ACHN (cell line): ENCODE measurements at regions not wholly inside any gene's neighbourhood (a gene's known extent, or its start where the extent isn't known, plus 50 kb on each side); places are given as distances from the start of the nearest gene placed in this dataset.

Source experiments
- DNase-seq: peaks from one replicate; pipeline ENCODE4 v3.0.0-alpha.2; 2015
- in situ Hi-C: cut with HindIII; loops from 2 replicates; pipeline ENCODE4 v1.10.0; 2017; ENCODE audit warnings: low sequenced_read_pairs, low pct_ligation_motif_present, low pct_unique_long_range_greater_than_20kb

DNA sequence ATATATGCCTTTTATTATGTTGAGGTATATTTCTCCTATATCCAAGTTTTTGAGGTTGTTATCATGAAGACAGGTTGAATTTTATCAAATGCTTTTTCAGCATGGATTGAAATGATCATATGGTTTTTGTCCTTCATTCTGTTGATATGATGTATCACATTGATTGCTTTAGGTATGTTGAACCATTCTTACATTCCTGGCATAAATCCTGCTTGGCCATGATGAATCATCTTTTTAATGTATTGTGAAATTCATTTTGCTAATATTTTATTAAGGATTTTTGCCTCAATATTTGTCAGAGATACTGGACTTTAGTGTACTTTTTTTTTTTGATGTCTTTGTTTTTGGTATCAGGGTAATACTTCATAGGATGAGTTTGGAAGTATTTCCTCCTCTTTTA, 283.8 kb upstream of the C11orf87 start:
- in situ Hi-C loops, result no loop called here

DNA sequence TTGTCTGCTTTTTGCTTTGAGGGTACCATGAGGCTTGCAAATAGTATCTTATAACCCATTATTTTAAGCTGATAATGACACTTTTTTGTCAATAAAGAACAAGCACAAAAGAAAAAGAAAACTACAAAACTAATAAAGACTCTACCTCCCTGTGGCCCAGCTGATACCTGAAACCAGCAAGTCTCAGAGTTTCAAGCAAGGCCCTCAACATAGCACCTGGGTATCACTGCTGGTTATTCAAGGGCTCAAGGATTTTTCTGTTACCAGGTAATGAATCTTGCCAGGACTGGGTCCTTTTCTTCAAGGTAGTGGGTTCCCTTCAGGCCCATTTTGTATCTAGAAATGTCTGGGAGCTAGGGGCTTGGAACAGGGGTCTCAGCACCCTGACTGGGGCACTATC, 281.6 kb upstream of the C11orf87 start:
- no peak for DNase-seq
- in situ Hi-C loops, result no loop called here

More for the DNA sequence above, 283.8 kb upstream of the C11orf87 start:
- DNase-seq, result no peak

DNA sequence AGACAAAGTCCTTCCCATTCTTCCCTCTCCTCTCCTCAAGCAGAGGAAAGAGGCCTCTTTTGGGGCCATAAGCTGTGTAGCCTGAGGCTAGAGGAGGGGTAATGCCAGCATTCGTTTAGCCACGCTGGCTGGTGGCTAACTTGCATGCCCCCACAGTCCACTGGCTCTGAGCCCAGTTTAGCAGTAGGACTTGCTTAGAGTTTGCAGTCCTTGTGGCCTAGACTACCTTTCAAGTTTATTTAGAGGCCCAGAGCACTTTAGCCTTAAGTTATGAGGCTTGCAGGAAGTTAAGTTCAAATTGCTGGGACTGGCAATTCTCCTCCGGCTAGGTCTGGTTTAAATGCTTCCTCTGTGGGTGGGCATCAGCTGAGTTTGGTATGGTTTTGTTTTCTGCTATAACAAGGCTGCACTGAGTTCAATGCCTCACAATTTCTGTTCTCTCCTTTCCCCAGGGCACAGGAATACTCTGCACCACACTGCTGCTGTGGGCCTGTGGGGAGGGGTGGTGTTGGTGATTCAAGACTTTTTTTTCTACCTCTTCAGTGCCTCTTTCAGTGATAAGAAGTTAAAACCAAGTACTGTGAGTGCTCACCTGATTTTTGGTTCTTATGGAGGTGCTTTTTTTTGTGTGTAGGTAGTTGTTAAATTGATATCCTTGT, 281.0 kb upstream of the C11orf87 start:
- no peak for DNase-seq
- in situ Hi-C loops, result no loop called here

DNA sequence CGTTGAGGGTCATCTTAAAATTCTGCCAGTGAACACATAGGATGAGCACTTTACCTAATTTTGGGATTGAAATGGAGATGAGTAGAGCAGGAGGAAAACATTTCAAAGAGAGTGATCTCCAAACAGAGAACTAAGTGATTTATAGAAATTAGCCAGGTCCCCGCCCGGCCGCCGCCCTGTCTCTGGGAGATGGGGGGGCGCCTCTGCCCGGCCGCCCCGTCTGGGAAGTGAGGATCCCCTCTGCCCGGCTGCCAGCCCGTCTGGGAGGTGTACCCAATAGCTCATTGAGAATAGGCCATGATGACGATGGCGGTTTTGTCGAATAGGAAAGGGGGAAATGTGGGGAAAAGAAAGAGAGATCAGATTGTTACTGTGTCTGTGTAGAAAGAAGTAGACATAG, 276.7 kb upstream of the C11orf87 start:
- no peak for DNase-seq

DNA sequence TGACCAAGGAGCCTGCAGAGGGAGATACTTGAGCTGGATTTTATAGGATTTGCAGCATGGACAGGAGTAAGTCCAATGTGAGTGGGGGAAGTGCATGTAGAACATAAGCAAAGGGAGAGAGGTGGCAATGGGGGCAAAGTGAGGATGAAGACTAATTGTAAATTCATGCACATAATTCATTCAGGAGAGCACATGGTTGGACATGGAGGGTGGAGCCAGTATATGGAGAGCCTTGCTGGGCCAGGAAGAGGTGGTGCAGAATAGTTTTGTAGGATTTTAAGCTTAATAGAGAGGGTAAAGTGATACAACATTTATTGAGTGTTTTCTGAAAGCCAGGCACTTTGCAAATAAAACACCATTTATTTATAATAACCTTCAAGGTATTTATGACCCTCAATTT, 274.3 kb upstream of the C11orf87 start:
- no peak for DNase-seq
- in situ Hi-C loops, result no loop called here

More for the DNA sequence above, 276.7 kb upstream of the C11orf87 start:
- in situ Hi-C loops, result no loop called here

DNA sequence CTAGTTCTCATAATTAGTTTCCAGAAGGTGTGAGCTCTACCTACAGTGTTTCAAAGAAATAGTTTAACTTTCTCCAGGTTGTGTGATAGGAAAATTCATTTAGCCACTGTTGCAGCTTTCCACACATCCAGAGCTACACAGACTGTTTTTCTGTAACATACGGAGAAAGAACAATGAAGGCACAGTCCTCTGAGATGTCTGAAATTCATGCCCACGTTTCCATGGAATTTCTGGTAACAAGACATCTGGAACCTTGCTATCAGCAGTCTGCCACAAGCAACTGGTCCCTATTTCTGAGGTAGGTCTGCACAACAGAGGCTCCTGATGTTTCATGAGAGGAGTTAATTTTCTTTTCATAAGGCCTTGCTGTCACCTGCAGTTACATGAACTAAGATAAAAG, 273.3 kb upstream of the C11orf87 start:
- in situ Hi-C loops, result no loop called here
- no peak for DNase-seq

DNA sequence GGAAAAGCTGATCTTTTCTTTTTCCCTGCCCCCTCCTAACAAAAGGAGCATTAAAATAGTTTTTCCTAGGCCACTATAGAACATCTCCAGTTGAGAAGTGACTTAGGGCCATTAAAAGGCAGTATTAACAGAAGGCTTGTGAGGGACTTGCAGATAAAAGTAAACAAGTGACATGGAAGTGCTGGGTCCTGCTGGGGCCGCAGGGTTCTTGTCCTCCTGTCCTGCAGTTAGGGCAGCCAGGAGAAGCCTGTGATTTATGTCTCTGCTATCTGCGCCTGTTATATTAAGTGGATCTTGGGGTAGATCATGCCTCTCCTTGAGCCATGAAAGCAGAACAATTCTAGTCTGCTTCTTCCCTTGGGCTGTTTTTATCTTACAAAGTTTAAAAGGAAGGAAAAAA, 271.4 kb upstream of the C11orf87 start:
- no peak for DNase-seq
- in situ Hi-C loops, result no loop called here

DNA sequence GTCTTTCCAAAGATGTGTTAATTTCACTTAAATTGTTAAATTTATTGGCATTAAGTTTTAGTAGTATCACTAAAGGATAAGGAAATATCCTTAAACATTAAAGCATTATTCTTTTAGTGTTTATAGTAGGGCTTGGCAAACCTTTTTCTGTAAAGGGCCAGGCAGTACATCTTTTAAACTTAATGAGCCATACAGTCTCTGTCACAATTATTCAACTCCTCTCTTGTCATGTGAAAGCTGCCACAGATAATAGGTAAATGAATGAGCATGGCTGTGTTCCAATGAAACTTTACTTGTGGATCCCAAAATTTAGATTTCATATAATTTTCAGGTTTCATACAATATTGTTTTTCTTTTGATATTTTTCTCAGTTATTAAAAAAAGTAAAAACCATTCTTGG, 268.2 kb upstream of the C11orf87 start:
- no peak for DNase-seq
- in situ Hi-C loops, result no loop called here

DNA sequence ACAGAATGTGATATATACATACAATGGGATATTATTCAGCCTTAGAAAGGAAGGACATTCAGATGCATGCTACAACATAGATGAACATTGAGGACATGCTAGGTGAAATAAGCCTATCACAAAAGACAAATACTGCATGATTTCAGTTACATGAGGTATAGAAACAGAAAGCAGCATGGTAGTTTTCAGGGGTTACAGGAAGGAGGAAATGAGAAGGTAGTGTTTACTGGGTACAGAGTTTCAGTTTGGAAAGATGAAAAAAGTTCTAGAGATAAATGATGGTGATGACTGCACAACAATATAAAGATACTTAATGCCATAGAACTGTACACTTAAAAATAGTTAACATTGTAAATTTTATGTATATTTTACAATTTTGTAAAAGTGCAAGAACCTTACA, 266.7 kb upstream of the C11orf87 start:
- no peak for DNase-seq
- in situ Hi-C loops, result no loop called here

DNA sequence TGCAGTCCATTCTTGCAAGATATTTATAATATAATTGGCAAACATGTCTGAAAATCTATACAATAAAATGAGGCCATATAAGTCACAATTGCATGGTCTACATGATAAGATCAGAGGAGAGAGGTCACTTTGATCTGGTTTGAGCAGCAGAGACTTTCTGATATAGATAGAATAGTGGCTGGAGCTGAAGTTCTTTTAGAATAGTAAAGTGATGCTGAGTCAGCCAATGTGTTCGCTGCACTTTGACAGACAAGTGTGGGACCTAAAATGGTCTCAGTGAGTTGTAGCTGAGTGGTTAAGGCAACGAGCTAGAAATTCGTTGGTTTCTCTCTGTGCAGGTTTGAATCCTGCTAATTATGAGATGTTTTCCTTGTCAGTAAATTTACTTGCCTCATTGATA, 257.0 kb upstream of the C11orf87 start:
- DNase-seq, result no peak
- in situ Hi-C loops, result no loop called here

DNA sequence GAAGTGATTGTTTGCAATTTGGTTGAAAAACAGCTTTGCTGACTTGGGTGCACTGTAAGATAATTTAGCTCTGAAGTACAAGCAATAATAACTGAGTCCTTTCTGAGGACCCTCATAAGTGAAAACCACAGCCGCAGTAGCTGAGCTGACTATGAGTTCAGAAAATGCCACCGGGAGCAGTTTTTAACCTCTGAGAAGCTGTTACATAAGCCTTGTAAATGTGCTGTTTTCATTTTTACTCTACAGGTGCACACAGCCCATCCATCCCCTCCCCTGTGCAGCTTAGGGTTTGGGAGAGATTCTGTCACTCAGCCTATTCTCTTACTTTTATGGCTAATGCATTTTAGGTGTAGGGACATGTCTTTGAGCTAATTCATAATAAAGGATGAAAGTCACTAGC, 255.5 kb upstream of the C11orf87 start:
- no peak for DNase-seq
- in situ Hi-C loops, result no loop called here

DNA sequence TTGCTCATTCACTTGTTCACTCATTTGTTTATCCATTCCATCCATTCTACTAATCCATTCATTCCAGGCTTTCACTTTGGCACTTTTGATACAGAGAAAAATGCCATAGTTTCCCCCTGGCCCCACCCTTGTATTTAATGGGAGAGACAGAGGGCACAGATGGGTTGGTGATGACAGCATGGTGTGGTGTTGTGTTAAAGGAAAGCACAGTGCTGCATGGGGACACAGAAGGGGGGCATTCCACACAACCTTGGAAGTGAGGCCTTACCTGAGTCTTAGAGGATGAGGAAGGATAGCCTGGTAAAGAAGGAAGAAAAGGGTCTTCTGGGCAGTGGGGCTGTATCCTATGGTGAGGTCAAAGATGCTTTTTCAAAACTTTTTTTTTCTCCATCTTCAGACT, 248.5 kb upstream of the C11orf87 start:
- DNase-seq, result no peak
- in situ Hi-C loops, result no loop called here

DNA sequence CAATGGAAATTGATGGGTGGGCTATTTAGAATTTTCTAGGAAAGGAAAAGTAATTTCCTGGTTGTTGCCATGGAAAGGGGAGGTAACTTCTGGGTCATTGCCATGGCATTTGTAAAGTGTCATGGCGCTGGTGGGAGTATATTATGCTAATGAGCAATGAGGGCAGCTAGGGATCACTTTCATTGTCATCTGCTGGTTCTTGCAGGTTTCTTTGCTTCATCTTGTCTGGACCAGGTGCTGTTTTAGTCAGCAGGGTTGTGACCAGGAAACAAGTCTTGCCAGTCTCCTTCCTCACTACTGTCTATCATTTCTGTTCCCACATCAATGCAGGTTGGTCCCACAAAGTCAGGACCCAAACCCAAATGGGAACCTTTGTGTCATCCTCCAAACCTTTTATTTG, 237.6 kb upstream of the C11orf87 start:
- DNase-seq, result no peak
- in situ Hi-C loops, result no loop called here

DNA sequence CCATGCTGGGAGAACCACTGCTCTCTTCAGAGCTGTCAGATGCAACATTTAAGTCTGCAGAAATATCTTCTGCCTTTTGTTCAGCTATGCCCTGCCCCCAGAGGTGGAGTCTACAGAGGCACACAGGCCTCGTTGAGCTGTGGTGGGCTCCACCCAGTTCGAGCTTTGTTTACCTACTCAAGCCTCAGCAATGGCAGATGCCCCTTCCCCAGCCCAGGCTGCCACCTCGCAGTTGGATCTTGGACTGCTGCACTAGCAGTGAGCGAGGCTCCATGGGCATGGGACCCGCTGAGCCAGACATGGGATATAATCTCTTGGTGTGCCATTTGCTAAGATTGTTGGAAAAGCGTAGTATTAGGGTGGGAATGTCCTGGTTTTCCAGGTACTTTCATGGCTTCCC, 229.1 kb upstream of the C11orf87 start:
- in situ Hi-C loops, result no loop called here
- no peak for DNase-seq

DNA sequence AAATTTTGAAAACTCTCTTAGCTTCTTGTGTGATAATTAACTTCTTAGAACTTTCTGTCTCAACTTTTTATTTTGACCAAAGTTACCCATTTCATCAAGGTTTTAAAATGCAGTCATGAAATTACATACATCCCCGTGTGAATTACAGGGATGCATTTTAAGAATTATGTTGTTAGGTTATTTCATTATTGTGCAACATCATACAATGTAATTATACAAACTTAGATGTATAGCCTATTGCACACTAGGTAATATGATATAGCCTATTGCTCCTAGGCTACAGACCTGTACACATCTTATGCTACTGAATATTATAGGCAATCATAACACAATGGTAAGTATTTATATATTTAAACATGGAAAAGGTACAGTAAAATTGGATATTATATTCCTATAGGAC, 228.1 kb upstream of the C11orf87 start:
- DNase-seq, result no peak
- in situ Hi-C loops, result no loop called here

DNA sequence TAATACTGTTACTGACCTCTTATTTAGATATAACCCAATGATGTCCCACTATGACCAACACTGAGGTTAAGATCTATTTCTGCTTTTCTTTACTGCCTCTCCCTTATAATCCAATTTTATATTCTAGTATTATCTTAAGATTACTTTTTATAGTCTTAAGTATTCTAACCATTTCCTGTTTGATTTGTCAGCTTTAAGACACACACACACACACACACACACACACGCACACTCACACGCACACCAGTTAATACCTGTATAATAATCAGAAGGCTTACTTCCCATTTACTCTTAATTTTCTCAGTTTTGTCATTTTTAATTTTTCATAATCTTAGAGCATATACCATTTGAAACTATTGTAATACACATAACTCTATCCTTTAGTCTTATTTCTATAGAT, 226.0 kb upstream of the C11orf87 start:
- no peak for DNase-seq
- in situ Hi-C loops, result no loop called here

DNA sequence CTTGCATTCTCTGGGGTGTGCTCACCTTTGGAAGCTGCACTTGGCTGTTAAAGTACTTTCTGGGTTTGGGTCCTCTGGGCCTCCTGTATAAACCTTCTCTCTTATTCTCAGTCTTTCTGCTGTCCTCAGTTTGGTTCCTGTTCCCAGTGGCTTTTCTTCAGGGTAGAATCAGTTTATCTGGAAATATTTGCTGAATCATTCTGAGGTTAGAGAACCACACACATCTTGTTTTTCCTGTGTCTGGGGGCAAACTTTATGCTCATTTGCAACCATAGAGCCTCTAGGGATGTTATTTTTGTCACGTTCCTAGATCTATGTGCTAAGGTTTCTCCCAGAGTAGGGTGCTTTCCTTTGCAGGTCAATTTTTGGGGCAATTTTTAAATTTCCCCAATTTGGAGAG, 224.3 kb upstream of the C11orf87 start:
- in situ Hi-C loops, result no loop called here
- no peak for DNase-seq

DNA sequence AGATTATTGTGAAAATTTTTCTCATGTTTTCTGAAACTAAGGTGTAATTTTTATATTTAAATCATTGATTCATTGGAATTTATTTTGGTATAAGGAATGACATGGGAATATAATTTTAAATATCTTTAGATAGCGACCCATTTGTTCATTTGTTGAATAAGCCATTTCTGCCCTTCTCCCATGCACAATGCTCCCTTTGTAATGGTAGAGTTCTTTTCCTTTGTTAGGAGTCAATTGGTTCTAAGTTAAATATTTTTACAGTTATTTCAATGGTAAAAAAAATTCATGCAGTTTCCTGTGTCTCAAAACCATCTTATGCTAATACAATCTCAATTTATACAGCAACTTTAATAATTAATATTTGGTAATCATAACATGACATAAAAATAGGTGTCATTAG, 218.8 kb upstream of the C11orf87 start:
- no peak for DNase-seq
- in situ Hi-C loops, result no loop called here

DNA sequence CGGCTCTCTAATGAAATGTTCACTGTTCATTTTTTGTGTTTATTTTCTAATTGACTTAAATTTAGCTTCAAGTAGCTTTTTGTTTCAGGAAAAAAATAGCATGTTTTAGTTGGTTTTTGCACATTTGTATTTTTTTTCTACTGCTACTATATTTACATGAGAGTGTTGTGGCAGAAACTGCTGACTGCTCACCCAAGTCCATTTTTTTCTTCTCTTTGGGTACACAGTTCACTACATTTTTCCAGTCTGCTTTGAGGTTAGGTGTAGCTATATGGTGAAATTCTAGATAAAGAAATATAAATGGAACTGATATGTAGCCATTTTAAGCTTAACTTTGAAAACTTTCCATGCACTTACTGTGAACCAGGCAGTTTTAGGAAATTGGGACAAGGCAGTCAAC, 216.7 kb upstream of the C11orf87 start:
- no peak for DNase-seq
- in situ Hi-C loops, result no loop called here

DNA sequence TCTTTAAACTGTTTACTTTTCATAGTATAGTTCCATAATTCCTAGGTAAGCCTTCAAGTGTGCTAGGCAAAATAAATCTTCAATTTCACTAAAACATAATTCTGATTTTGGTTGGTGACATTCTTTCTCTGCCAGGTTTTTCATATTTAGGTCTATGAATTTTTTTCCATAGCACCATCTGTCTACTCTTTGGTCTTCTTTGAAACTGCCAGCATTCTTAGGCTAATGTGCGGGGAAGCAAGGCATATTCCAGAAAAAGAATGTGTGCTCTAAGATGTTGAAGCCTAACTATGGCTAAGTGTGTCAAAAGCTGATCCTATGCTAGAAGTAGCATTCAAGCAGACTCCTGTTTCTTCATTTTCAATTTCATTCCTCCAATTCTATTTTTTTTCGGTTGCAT, 213.9 kb upstream of the C11orf87 start:
- DNase-seq, result no peak
- in situ Hi-C loops, result no loop called here

DNA sequence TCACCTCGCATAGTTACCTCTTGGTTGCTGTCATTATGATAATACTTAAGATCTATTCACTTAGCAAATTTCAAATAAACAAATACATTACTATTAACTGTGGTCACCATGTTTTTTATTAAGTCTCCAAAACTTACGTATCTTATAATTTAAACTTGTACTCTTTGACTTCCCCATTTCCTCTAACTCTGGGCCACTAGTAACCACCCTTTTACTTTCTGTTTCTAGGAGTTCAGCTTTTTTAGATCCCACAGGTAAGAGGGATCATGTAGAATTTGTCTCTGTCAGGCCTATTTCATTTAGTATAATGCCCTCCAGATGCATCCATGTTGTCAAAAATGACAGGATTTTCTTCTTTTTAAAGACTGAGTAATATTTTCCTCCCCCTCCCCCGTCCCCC, 212.4 kb upstream of the C11orf87 start:
- in situ Hi-C loops, result no loop called here
- DNase-seq, result no peak
